KMS-11 (cell line): ENCODE measurements at regions not wholly inside any gene's neighbourhood (a gene's known extent, or its start where the extent isn't known, plus 50 kb on each side); places are given as distances from the start of the nearest gene placed in this dataset.

Source experiments
- H2AFZ ChIP-seq: fragments of 200-600 bp; sonication (generic); 2 replicates; pipeline ENCODE4 v1.6.1; 2016; ENCODE audit warnings: antibody characterized with exemption, mixed run types, low read depth
- H3K27ac ChIP-seq: fragments of 200-600 bp; sonication (generic); 2 replicates; pipeline ENCODE4 v1.6.1; 2016; ENCODE audit warnings: mild to moderate bottlenecking, mixed run types
- H3K27me3 ChIP-seq: fragments of 200-600 bp; sonication (generic); 2 replicates; pipeline ENCODE4 v1.6.1; 2017; ENCODE audit warnings: mild to moderate bottlenecking, low read depth, mixed run types, moderate library complexity; ENCODE audit not compliant: insufficient read depth
- H3K36me3 ChIP-seq: fragments of 200-600 bp; sonication (generic); 2 replicates; pipeline ENCODE4 v1.6.1; 2017; ENCODE audit warnings: mild to moderate bottlenecking, mixed run types; ENCODE audit not compliant: insufficient read depth
- H3K4me1 ChIP-seq: fragments of 200-600 bp; sonication (generic); 2 replicates; pipeline ENCODE4 v1.6.1; 2016; ENCODE audit warnings: mild to moderate bottlenecking, low read depth, mixed run types; ENCODE audit not compliant: poor library complexity, severe bottlenecking
- H3K4me2 ChIP-seq: fragments of 200-600 bp; sonication (generic); 2 replicates; pipeline ENCODE4 v1.7.0; 2016; ENCODE audit warnings: mild to moderate bottlenecking, mixed run types
- H3K4me3 ChIP-seq: fragments of 200-600 bp; sonication (generic); IDR thresholded peaks from 2 replicates; pipeline ENCODE4 v1.6.1; 2017; ENCODE audit warnings: low read depth, low read length, mixed read lengths; ENCODE audit not compliant: insufficient read depth
- H3K79me2 ChIP-seq: fragments of 200-600 bp; sonication (generic); 2 replicates; pipeline ENCODE4 v1.6.1; 2016; ENCODE audit warnings: low read depth, mixed run types; ENCODE audit not compliant: insufficient read depth
- H3K9ac ChIP-seq: fragments of 200-600 bp; sonication (generic); 2 replicates; pipeline ENCODE4 v1.6.1; 2016; ENCODE audit warnings: mild to moderate bottlenecking, mixed run types
- H4K20me1 ChIP-seq: fragments of 200-600 bp; sonication (generic); 2 replicates; pipeline ENCODE4 v1.6.1; 2016; ENCODE audit warnings: mild to moderate bottlenecking, mixed run types; ENCODE audit not compliant: insufficient read depth
- TF ChIP-seq, protein P1 (sequence below): fragments of 200-600 bp; sonication (generic); conservative IDR thresholded peaks from 2 replicates; pipeline ENCODE4 v1.6.1; 2017; ENCODE audit warnings: low read depth, mild to moderate bottlenecking, antibody characterized with exemption, low read length, moderate library complexity, mixed read lengths

DNA sequence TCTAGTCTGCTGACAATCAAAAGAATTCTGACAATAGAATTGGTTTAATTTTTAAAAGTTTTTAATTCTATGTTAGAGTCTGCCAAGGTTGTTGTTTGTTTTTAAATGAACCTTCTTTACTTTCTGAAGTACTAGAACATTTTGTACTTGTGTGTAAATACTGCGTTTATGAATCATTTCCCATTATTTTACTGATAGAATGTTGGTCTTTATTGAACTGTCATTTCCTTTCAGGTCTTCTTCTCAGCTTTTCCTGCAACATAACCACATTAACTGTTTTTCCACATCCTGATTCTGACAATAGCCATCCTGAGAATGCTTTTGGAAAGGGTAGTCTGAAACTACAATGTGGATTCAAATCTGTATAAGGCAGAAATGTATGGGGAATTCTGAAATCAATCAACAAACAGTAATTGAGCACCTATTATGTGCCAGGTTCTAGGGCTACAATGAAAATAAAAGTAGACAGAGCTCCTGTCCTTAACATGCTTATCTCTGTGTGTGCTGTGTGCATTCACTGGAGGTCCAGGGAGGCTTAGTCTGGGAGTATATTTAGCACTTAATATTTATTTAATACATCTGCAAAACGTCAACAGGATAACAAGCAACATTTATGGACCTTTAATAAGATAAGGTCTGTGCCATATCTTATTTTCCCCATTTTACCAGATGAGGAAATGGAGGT lies 73.1 kb upstream of the SLC38A2 start:
- Histone ChIP-seq H3K9ac (no peak overlapping the region), H3K4me3 (no peak overlapping the region), H3K4me1 (no peaks in the 10 kb centered on the region), H2AFZ (no peak overlapping the region), H3K79me2 (no peaks in the 10 kb centered on the region), H3K27me3 (no peaks in the 10 kb centered on the region), H3K36me3 (no peaks in the 10 kb centered on the region), H3K4me2 (no peak overlapping the region), H4K20me1 (no peaks in the 10 kb centered on the region), H3K27ac (no peak overlapping the region)
- TF ChIP-seq, protein P1, sequence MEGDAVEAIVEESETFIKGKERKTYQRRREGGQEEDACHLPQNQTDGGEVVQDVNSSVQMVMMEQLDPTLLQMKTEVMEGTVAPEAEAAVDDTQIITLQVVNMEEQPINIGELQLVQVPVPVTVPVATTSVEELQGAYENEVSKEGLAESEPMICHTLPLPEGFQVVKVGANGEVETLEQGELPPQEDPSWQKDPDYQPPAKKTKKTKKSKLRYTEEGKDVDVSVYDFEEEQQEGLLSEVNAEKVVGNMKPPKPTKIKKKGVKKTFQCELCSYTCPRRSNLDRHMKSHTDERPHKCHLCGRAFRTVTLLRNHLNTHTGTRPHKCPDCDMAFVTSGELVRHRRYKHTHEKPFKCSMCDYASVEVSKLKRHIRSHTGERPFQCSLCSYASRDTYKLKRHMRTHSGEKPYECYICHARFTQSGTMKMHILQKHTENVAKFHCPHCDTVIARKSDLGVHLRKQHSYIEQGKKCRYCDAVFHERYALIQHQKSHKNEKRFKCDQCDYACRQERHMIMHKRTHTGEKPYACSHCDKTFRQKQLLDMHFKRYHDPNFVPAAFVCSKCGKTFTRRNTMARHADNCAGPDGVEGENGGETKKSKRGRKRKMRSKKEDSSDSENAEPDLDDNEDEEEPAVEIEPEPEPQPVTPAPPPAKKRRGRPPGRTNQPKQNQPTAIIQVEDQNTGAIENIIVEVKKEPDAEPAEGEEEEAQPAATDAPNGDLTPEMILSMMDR, result no peak

DNA sequence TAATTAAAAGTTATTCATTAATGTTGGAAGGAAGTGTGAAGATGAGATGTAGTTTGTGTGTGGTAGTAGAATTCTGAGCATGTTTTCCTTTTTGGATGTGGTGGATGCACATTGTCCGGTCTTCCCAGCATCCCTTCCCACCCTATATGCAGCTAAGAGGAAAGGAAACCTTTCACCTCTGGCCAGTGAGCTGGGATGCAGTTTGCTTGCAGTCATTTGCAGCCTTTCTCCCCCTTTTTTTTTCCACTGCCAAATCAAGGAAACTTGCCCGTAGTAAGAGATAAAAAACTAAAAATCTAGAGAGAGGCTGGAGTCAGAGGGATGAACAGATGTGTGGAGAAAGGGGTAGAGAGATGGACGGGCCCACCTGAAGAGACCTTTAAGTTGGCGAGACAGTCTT lies 72.5 kb upstream of the SLC38A2 start:
- H3K9ac ChIP-seq, result no peak overlapping the region
- H3K4me3 ChIP-seq, result no peak overlapping the region
- no peak overlapping the region for H3K4me2 ChIP-seq
- no peaks in the 10 kb centered on the region for H4K20me1 ChIP-seq
- no peaks in the 10 kb centered on the region for H3K27me3 ChIP-seq
- no peaks in the 10 kb centered on the region for H3K4me1 ChIP-seq
- no peaks in the 10 kb centered on the region for H3K79me2 ChIP-seq
- no peak overlapping the region for H3K27ac ChIP-seq
- no peaks in the 10 kb centered on the region for H3K36me3 ChIP-seq
- no peak overlapping the region for H2AFZ ChIP-seq
- TF ChIP-seq, protein P1, result no peak

DNA sequence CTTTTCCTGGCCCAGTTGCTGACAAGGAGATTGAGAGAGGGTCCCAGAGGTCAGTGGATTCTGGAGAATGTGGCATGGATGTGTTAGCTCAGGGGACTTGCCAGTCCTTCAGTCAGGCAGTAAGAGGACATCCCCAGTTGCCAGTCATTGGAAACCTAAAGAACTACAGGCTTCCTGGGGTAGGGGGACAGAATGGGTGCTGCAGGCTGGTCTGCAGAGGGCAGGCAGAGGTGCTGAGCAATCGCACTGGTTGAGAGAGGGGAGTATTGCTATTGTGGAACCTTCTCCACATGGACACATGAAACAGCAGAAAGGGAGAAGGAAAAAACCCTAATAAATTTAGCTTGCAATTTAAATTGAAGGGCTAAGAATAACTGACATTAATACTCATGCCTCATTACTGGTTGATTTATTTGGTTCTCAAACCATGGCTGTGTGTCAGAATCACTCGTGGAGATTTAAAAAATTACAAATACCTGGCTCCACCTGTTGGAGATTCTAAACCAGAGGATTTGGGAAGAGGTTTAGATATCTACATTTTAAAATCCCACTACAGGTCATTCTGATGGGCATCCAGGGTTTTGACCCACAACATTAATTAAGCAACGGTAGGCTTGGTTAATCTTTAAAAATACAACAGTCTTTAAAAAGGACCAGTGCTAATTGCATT lies 71.2 kb upstream of the SLC38A2 start:
- Histone ChIP-seq H4K20me1 (no peaks in the 10 kb centered on the region), H3K4me2 (no peak overlapping the region), H2AFZ (no peak overlapping the region), H3K9ac (no peak overlapping the region), H3K27me3 (no peaks in the 10 kb centered on the region), H3K79me2 (no peaks in the 10 kb centered on the region), H3K4me1 (no peaks in the 10 kb centered on the region), H3K4me3 (no peak overlapping the region), H3K36me3 (no peaks in the 10 kb centered on the region), H3K27ac (no peak overlapping the region)
- TF ChIP-seq, protein P1, result no peak

DNA sequence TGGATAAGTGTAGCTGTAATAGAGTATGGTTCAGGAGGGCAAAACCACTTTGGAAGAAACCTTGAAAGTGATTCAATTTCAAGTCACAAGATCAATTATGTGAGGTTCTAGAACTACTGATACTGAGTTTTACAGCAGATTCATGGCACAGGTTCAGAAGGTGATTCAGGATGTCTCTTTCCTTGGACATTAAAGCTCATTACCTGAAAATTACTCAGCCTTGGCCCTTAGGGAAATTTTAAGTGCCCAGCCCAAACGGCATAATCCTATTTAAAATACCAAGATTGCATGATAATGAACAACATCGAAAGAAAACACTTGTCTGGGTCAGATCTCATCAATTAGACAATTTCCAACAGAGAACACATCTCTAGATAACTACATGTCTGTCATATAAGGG lies 70.2 kb upstream of the SLC38A2 start:
- Histone ChIP-seq H3K36me3 (no peaks in the 10 kb centered on the region), H3K4me1 (no peaks in the 10 kb centered on the region), H4K20me1 (no peaks in the 10 kb centered on the region), H3K27me3 (no peaks in the 10 kb centered on the region), H2AFZ (no peak overlapping the region), H3K4me3 (no peak overlapping the region), H3K79me2 (no peaks in the 10 kb centered on the region), H3K9ac (no peak overlapping the region), H3K27ac (no peak overlapping the region), H3K4me2 (no peak overlapping the region)
- TF ChIP-seq, protein P1, result no peak
